HG03520 (cell line): ENCODE measurements at regions not wholly inside any gene's neighbourhood (a gene's known extent, or its start where the extent isn't known, plus 50 kb on each side); places are given as distances from the start of the nearest gene placed in this dataset.

ENCODE experiments used
- ATAC-seq: cut with Tn5 transposase; IDR thresholded peaks from one replicate; pipeline ENCODE4 v1.9.1; 2021; ENCODE audit warnings: mild to moderate bottlenecking, moderate library complexity; ENCODE audit not compliant: unreplicated experiment

GRCh38 chr1:217313096-217313495, 317.8 kb downstream of the GPATCH2 start:
- ATAC-seq = no peak

- no peak for ATAC-seq
These were observed 319.1 kb downstream of the GPATCH2 start for GRCh38 chr1:217311766-217312165.

GRCh38 chr1:217311269-217311668, 319.6 kb downstream of the GPATCH2 start:
- ATAC-seq = no peak

GRCh38 chr1:217281332-217281731, 349.6 kb downstream of the GPATCH2 start:
- no peak for ATAC-seq

- no peak for ATAC-seq
These were observed 355.1 kb downstream of the GPATCH2 start for GRCh38 chr1:217275655-217276398.

GRCh38 chr1:217274927-217275654, 355.8 kb downstream of the GPATCH2 start:
- ATAC-seq = peak; percentile 60

GRCh38 chr1:217274416-217274815, 356.5 kb downstream of the GPATCH2 start:
- ATAC-seq = no peak

GRCh38 chr1:217273866-217274265, 357.0 kb downstream of the GPATCH2 start:
- no peak for ATAC-seq

GRCh38 chr1:217272385-217272784, 358.5 kb downstream of the GPATCH2 start:
- ATAC-seq = no peak

- no peak for ATAC-seq
These were observed 360.8 kb downstream of the GPATCH2 start for GRCh38 chr1:217270101-217270500.

- ATAC-seq = no peak
These were observed 362.8 kb downstream of the GPATCH2 start for GRCh38 chr1:217268058-217268457.

GRCh38 chr1:217261636-217262035, 369.3 kb downstream of the GPATCH2 start:
- ATAC-seq = no peak

- no peak for ATAC-seq
These were observed 370.2 kb downstream of the GPATCH2 start for GRCh38 chr1:217260676-217261075.

GRCh38 chr1:217253985-217254384, 376.9 kb downstream of the GPATCH2 start:
- ATAC-seq = no peak

- ATAC-seq = no peak
These were observed 377.5 kb downstream of the GPATCH2 start for GRCh38 chr1:217253351-217253750.

GRCh38 chr1:217251121-217251520, 379.8 kb downstream of the GPATCH2 start:
- no peak for ATAC-seq

- no peak for ATAC-seq
These were observed 381.0 kb downstream of the GPATCH2 start for GRCh38 chr1:217249857-217250256.

GRCh38 chr1:217244971-217245370, 385.9 kb downstream of the GPATCH2 start:
- no peak for ATAC-seq

GRCh38 chr1:217240656-217241055, 390.2 kb downstream of the GPATCH2 start:
- no peak for ATAC-seq

- no peak for ATAC-seq
These were observed 391.9 kb downstream of the GPATCH2 start for GRCh38 chr1:217238945-217239344.

GRCh38 chr1:217230412-217230811, 400.5 kb downstream of the GPATCH2 start:
- ATAC-seq = no peak

GRCh38 chr1:217228689-217229088, 402.2 kb downstream of the GPATCH2 start:
- ATAC-seq = no peak
